SK-MEL-5 (cell line): ENCODE measurements at regions not wholly inside any gene's neighbourhood (a gene's known extent, or its start where the extent isn't known, plus 50 kb on each side); places are given as distances from the start of the nearest gene placed in this dataset.
A peak's percentile ranks its signal among the peaks of the same experiment; 100 is the strongest.

Experiments
- DNase-seq: peaks from one replicate; pipeline ENCODE4 v3.0.0-alpha.2; 2016; ENCODE audit warnings: low read depth, low spot score
- in situ Hi-C: cut with HindIII; loops from 2 replicates; pipeline ENCODE4 v1.10.0; 2016; ENCODE audit warnings: low sequenced_read_pairs, high pct_unique_total_duplicates, low pct_unique_long_range_greater_than_20kb

GRCh38 chr4:53695540-53696463 lies 104.5 kb upstream of the LNX1 start:
- peak; percentile 92 for DNase-seq

GRCh38 chr4:53694666-53695065 lies 103.4 kb upstream of the LNX1 start:
- in situ Hi-C loops = no loop called here
- DNase-seq = no peak

More at GRCh38 chr4:53695540-53696463, 104.5 kb upstream of the LNX1 start:
- in situ Hi-C loops = no loop called here

- in situ Hi-C loops = no loop called here
- no peak for DNase-seq
These were observed 102.6 kb upstream of the LNX1 start for GRCh38 chr4:53693909-53694308.

- DNase-seq = no peak
- in situ Hi-C loops = no loop called here
These were observed 102.1 kb upstream of the LNX1 start for GRCh38 chr4:53693408-53693807.

- DNase-seq = peak; percentile 26
- in situ Hi-C loops = no loop called here
These were observed 97.0 kb upstream of the LNX1 start for GRCh38 chr4:53688186-53688790.

GRCh38 chr4:53686521-53686920 lies 95.2 kb upstream of the LNX1 start:
- DNase-seq = no peak
- in situ Hi-C loops = no loop called here

GRCh38 chr4:53684136-53685130 lies 93.1 kb upstream of the LNX1 start:
- DNase-seq = no peak
- in situ Hi-C loops = no loop called here

GRCh38 chr4:53682908-53683307 lies 91.6 kb upstream of the LNX1 start:
- in situ Hi-C loops = no loop called here
- no peak for DNase-seq

- in situ Hi-C loops = no loop called here
- no peak for DNase-seq
These were observed 90.9 kb upstream of the LNX1 start for GRCh38 chr4:53682196-53682595.

GRCh38 chr4:53680598-53680997 lies 89.3 kb upstream of the LNX1 start:
- in situ Hi-C loops = no loop called here
- DNase-seq = no peak

- in situ Hi-C loops = no loop called here
These were observed 88.9 kb upstream of the LNX1 start for GRCh38 chr4:53680168-53680567.

GRCh38 chr4:53676402-53676871 lies 85.2 kb upstream of the LNX1 start:
- in situ Hi-C loops = no loop called here
- no peak for DNase-seq

More at GRCh38 chr4:53680168-53680567, 88.9 kb upstream of the LNX1 start:
- no peak for DNase-seq

GRCh38 chr4:53674903-53675302 lies 83.6 kb upstream of the LNX1 start:
- peak; percentile 23 for DNase-seq
- in situ Hi-C loops = no loop called here

- DNase-seq = no peak
- in situ Hi-C loops = no loop called here
These were observed 81.6 kb upstream of the LNX1 start for GRCh38 chr4:53672873-53673272.

- in situ Hi-C loops = no loop called here
- DNase-seq = no peak
These were observed 80.5 kb upstream of the LNX1 start for GRCh38 chr4:53671757-53672156.

- in situ Hi-C loops = no loop called here
- DNase-seq = no peak
These were observed 68.5 kb upstream of the LNX1 start for GRCh38 chr4:53659737-53660136.

GRCh38 chr4:53659112-53659511 lies 67.8 kb upstream of the LNX1 start:
- no peak for DNase-seq
- in situ Hi-C loops = no loop called here

GRCh38 chr4:53658029-53658428 lies 66.7 kb upstream of the LNX1 start:
- in situ Hi-C loops = no loop called here
- no peak for DNase-seq
